ENCODE measurements at regions not wholly inside any gene's neighbourhood (a gene's known extent, or its start where the extent isn't known, plus 50 kb on each side); places are given as distances from the start of the nearest gene placed in this dataset.

GRCh38 chr5:83776437-83777031 lies 55.9 kb upstream of the HAPLN1 start:
- TF ChIP-seq, protein P1, sequence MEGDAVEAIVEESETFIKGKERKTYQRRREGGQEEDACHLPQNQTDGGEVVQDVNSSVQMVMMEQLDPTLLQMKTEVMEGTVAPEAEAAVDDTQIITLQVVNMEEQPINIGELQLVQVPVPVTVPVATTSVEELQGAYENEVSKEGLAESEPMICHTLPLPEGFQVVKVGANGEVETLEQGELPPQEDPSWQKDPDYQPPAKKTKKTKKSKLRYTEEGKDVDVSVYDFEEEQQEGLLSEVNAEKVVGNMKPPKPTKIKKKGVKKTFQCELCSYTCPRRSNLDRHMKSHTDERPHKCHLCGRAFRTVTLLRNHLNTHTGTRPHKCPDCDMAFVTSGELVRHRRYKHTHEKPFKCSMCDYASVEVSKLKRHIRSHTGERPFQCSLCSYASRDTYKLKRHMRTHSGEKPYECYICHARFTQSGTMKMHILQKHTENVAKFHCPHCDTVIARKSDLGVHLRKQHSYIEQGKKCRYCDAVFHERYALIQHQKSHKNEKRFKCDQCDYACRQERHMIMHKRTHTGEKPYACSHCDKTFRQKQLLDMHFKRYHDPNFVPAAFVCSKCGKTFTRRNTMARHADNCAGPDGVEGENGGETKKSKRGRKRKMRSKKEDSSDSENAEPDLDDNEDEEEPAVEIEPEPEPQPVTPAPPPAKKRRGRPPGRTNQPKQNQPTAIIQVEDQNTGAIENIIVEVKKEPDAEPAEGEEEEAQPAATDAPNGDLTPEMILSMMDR (IDR thresholded peaks at IDR 0.05 in 8 of 11, conservative IDR thresholded peaks at IDR 0.05 in 3 of 11), result no peak
- TF ChIP-seq POLR2A (IDR thresholded peaks at IDR 0.05), result no peak

Measured in spleen (tissue), 7 donors.